ENCODE measurements at regions not wholly inside any gene's neighbourhood (a gene's known extent, or its start where the extent isn't known, plus 50 kb on each side); places are given as distances from the start of the nearest gene placed in this dataset.

DNA sequence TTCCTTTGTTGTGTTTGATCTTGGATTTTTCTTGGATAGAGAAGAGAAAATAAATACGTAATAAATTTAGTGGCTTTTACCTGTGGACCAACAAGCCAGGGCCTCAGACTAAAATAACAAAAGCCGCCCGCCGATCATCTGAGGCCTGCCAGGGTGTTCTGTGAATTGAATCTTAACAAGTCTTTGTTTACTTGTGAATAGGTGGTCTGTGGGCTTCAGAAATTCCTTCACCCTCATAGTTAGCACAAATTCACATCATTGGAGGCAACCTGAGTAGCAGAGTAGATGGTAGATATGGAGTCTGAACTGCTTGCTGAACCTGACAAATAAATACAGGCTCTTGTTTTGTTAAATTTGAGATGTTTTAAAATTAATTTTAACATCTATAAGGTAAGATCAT lies 176.3 kb upstream of the MTNR1B start:
- DNase-seq (no peak), ATAC-seq (no peak)
- Mint-ChIP-seq H3K27ac (no peak overlapping the region), H3K4me1 (no peaks in the 10 kb centered on the region), H3K36me3 (no peaks in the 10 kb centered on the region), H3K27me3 (ENCODE audit: low read depth in 2 of 2) (no peaks in the 10 kb centered on the region), H3K4me3 (no peak overlapping the region), H3K9me3 (peaks cover 3 to 7% of the 10 kb centered on the region in 2 donors)
- Histone ChIP-seq H3K27me3 (ENCODE audit: control insufficient read depth, insufficient read depth, low read length) (no peaks in the 10 kb centered on the region), H3K9me3 (ENCODE audit: control insufficient read depth, insufficient read depth, low read length) (no peaks in the 10 kb centered on the region), H3K4me3 (ENCODE audit: low read length) (no peak overlapping the region), H3K27ac (ENCODE audit: low read length) (no peak overlapping the region), H3K36me3 (ENCODE audit: control insufficient read depth, insufficient read depth, low read length) (no peaks in the 10 kb centered on the region), H3K4me1 (ENCODE audit: control insufficient read depth, insufficient read depth, low read length) (no peaks in the 10 kb centered on the region)
- WGBS (ENCODE audit: insufficient coverage) = 100% methylated on average over 4 of the region's 4 CpGs
- TF ChIP-seq, protein P1, sequence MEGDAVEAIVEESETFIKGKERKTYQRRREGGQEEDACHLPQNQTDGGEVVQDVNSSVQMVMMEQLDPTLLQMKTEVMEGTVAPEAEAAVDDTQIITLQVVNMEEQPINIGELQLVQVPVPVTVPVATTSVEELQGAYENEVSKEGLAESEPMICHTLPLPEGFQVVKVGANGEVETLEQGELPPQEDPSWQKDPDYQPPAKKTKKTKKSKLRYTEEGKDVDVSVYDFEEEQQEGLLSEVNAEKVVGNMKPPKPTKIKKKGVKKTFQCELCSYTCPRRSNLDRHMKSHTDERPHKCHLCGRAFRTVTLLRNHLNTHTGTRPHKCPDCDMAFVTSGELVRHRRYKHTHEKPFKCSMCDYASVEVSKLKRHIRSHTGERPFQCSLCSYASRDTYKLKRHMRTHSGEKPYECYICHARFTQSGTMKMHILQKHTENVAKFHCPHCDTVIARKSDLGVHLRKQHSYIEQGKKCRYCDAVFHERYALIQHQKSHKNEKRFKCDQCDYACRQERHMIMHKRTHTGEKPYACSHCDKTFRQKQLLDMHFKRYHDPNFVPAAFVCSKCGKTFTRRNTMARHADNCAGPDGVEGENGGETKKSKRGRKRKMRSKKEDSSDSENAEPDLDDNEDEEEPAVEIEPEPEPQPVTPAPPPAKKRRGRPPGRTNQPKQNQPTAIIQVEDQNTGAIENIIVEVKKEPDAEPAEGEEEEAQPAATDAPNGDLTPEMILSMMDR (IDR thresholded peaks at IDR 0.05) = no peak
- intact Hi-C loops (cut with micrococcal nuclease) = no loop called here

DNA sequence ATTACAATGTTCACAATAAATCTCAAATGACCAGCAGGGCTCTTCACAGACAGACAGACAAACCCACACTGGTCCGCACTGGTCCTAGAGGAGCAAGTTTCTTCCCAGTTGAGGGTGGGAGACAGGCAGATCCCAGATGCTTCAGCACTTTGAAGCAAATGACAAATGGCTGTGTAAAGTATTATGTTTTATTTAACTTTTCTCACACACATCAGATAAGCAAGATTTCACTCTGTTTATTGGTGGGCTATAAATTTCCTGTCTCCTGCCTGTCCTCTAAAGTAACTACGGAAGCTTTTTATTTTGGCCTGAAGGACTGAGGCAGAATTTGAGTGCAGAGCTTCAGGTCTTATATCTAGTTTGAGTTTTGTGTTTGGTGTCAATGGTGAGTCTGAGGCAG lies 174.7 kb upstream of the MTNR1B start:
- DNase-seq = no peak
- H3K4me3 ChIP-seq (ENCODE audit: low read length) = no peak overlapping the region
- no peaks in the 10 kb centered on the region for H3K4me1 ChIP-seq (ENCODE audit: control insufficient read depth, insufficient read depth, low read length)
- no peak overlapping the region for H3K27ac ChIP-seq (ENCODE audit: low read length)
- no peaks in the 10 kb centered on the region for H3K27me3 ChIP-seq (ENCODE audit: control insufficient read depth, insufficient read depth, low read length)
- TF ChIP-seq, protein P1 (IDR thresholded peaks at IDR 0.05) = no peak
- no peaks in the 10 kb centered on the region for H3K36me3 ChIP-seq (ENCODE audit: control insufficient read depth, insufficient read depth, low read length)
- Mint-ChIP-seq H3K9me3 (peaks cover 3 to 7% of the 10 kb centered on the region in 2 donors), H3K4me1 (no peaks in the 10 kb centered on the region), H3K27ac (no peak overlapping the region), H3K27me3 (ENCODE audit: low read depth in 2 of 2) (no peaks in the 10 kb centered on the region), H3K4me3 (no peak overlapping the region), H3K36me3 (no peaks in the 10 kb centered on the region)
- WGBS (ENCODE audit: insufficient coverage) = 98% methylated on average over 2 of the region's 2 CpGs
- ATAC-seq = no peak
- H3K9me3 ChIP-seq (ENCODE audit: control insufficient read depth, insufficient read depth, low read length) = no peaks in the 10 kb centered on the region
- intact Hi-C loops (cut with micrococcal nuclease) = no loop called here

- TF ChIP-seq, protein P1 (IDR thresholded peaks at IDR 0.05) = no peak
- Mint-ChIP-seq H3K9me3 (peaks cover 6 to 7% of the 10 kb centered on the region in 2 donors), H3K4me3 (no peak overlapping the region), H3K27ac (no peak overlapping the region), H3K36me3 (no peaks in the 10 kb centered on the region), H3K4me1 (no peaks in the 10 kb centered on the region), H3K27me3 (ENCODE audit: low read depth in 2 of 2) (no peaks in the 10 kb centered on the region)
- intact Hi-C loops (cut with micrococcal nuclease) = no loop called here
- WGBS (ENCODE audit: insufficient coverage) = 63% methylated on average over 1 of the region's 1 CpG
- no peak overlapping the region for H3K4me3 ChIP-seq (ENCODE audit: low read length)
- no peaks in the 10 kb centered on the region for H3K4me1 ChIP-seq (ENCODE audit: control insufficient read depth, insufficient read depth, low read length)
- no peak overlapping the region for H3K27ac ChIP-seq (ENCODE audit: low read length)
- no peaks in the 10 kb centered on the region for H3K27me3 ChIP-seq (ENCODE audit: control insufficient read depth, insufficient read depth, low read length)
- no peak for ATAC-seq
- no peaks in the 10 kb centered on the region for H3K36me3 ChIP-seq (ENCODE audit: control insufficient read depth, insufficient read depth, low read length)
- peaks cover 5% of the 10 kb centered on the region for H3K9me3 ChIP-seq (ENCODE audit: control insufficient read depth, insufficient read depth, low read length)
- DNase-seq = no peak
These were observed 172.7 kb upstream of the MTNR1B start for GRCh38 chr11:92796744-92797143.

- no peaks in the 10 kb centered on the region for H3K36me3 Mint-ChIP-seq
- no peak overlapping the region for H3K4me3 Mint-ChIP-seq
- no peak for DNase-seq
- H3K4me1 Mint-ChIP-seq = no peaks in the 10 kb centered on the region
- Histone ChIP-seq H3K4me3 (ENCODE audit: low read length) (no peak overlapping the region), H3K27me3 (ENCODE audit: control insufficient read depth, insufficient read depth, low read length) (no peaks in the 10 kb centered on the region), H3K36me3 (ENCODE audit: control insufficient read depth, insufficient read depth, low read length) (no peaks in the 10 kb centered on the region), H3K9me3 (ENCODE audit: control insufficient read depth, insufficient read depth, low read length) (peaks cover 5% of the 10 kb centered on the region), H3K4me1 (ENCODE audit: control insufficient read depth, insufficient read depth, low read length) (no peaks in the 10 kb centered on the region), H3K27ac (ENCODE audit: low read length) (no peak overlapping the region)
- H3K9me3 Mint-ChIP-seq = peaks cover 6 to 7% of the 10 kb centered on the region in 2 donors
- no peak overlapping the region for H3K27ac Mint-ChIP-seq
- TF ChIP-seq, protein P1 (IDR thresholded peaks at IDR 0.05) = no peak
- intact Hi-C loops (cut with micrococcal nuclease) = no loop called here
- H3K27me3 Mint-ChIP-seq (ENCODE audit: low read depth in 2 of 2) = no peaks in the 10 kb centered on the region
- ATAC-seq = no peak
- 94% methylated on average over 6 of the region's 6 CpGs for WGBS (ENCODE audit: insufficient coverage)
These were observed 171.6 kb upstream of the MTNR1B start for GRCh38 chr11:92797874-92798273.
